Gastroesophageal sphincter (tissue), 4 donors: ENCODE measurements at regions not wholly inside any gene's neighbourhood (a gene's known extent, or its start where the extent isn't known, plus 50 kb on each side); places are given as distances from the start of the nearest gene placed in this dataset.

Experiments used
- ATAC-seq: fragments of 150-250 bp; one replicate; pipeline ENCODE4 v1.9.1; 2016; ENCODE audit warnings: mild to moderate bottlenecking, moderate library complexity
- H3K27ac ChIP-seq, 4 donors: fragments of 200-600 bp; sonication (generic) in 3 of 4; 1 replicate in 3 of 4; 2 replicates in 1 of 4; pipeline ENCODE4 v1.5.1; 2016 to 2019
- H3K27me3 ChIP-seq: fragments of 200-600 bp; sonication (generic); one replicate; pipeline ENCODE4 v1.5.1; 2019
- H3K36me3 ChIP-seq, 2 donors: fragments of 200-600 bp; sonication (generic); one replicate each; pipeline ENCODE4 v1.5.1; 2019; ENCODE audit warnings: control low read depth in 1 of 2
- H3K4me1 ChIP-seq, 3 donors: fragments of 200-600 bp; sonication (generic); 1 replicate in 2 of 3; 2 replicates in 1 of 3; pipeline ENCODE4 v1.5.1; 2016 to 2019; ENCODE audit warnings: control low read depth in 2 of 3
- H3K4me3 ChIP-seq, 2 donors: fragments of 200-600 bp; sonication (generic); one replicate each; pipeline ENCODE4 v1.5.1; 2019; ENCODE audit warnings: mild to moderate bottlenecking in 1 of 2, moderate library complexity in 1 of 2
- H3K9me3 ChIP-seq, 3 donors: fragments of 200-600 bp; sonication (generic); one replicate each; pipeline ENCODE4 v1.5.1; 2017 to 2019; ENCODE audit warnings: control low read depth in 2 of 3
- EP300 ChIP-seq: sonication (generic); formaldehyde crosslinking; IDR thresholded peaks from one replicate; pipeline ENCODE4 v1.6.1; 2017; ENCODE audit warnings: antibody characterized with exemption, mild to moderate bottlenecking
- POLR2A ChIP-seq, 2 donors: fragments of 450-650 bp; IDR thresholded peaks; one replicate each; pipeline ENCODE4 v1.6.1; 2017; ENCODE audit warnings: antibody characterized with exemption in 2 of 2, mild to moderate bottlenecking in 2 of 2, moderate library complexity in 1 of 2
- POLR2AphosphoS5 ChIP-seq: sonication (generic); formaldehyde crosslinking; IDR thresholded peaks from one replicate; pipeline ENCODE4 v1.6.1; 2017; ENCODE audit warnings: antibody characterized with exemption
- whole genome bisulfite sequencing, 2 donors: methylation state at CpG; one replicate each; pipeline ENCODE4 v1.1.5; 2018; ENCODE audit warnings: low coverage in 1 of 2; 5-methylcytosine and 5-hydroxymethylcytosine counted together
- TF ChIP-seq, protein P1 (sequence below), 4 experiments: fragments of 200-600 bp in 2 of 4; fragments of 450-650 bp in 2 of 4; sonication (generic) in 1 of 4; IDR thresholded peaks; one replicate each; pipeline ENCODE4 v1.5.1; 2017 to 2019; ENCODE audit warnings: antibody characterized with exemption in 4 of 4, mild to moderate bottlenecking in 2 of 4, moderate library complexity in 2 of 4

DNA sequence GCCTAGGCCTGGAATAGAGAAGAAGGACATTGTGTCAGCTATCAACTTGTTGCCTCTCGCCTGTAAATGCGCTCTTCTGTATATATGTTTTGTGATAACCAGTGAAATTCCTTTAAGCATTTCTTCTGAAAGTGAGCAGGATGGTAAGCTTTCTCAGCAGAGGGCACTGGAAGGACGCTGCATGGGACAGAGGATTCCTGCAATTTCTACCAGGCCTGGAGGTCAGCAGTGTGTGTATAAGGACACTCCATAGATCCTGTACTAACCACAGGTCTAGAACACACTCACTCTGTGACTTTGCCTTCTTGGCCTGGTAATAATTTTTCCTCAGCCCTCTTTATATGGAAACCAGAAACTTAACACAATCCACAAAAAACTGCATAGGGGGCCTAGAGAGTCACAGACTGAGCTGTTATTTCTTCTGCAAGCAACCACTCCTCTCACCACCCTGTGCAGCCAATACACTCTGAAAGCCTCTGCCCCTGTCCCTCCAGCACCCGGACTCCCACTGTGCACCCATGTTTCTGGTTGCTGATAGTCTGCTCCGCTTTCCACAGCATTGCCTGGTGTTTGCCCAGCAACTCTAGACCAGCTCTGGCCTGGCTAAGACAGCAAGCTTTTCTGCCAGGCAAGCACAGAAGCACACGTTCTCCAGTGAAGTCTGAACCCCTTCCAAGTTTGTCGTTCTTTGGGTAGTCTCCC, 94.0 kb upstream of the RMST start:
- Histone ChIP-seq H3K4me1 (no peaks in the 10 kb centered on the region), H3K9me3 (no peaks in the 10 kb centered on the region), H3K27me3 (no peaks in the 10 kb centered on the region), H3K4me3 (no peak overlapping the region), H3K36me3 (no peaks in the 10 kb centered on the region), H3K27ac (no peak overlapping the region)
- ATAC-seq: no peak
- WGBS, 2 donors: 69 to 85% methylated on average over 6 to 7 of the region's 7 CpGs
- TF ChIP-seq POLR2A (IDR thresholded peaks at IDR 0.05): no peak
- TF ChIP-seq POLR2AphosphoS5: no peak
- TF ChIP-seq, protein P1, sequence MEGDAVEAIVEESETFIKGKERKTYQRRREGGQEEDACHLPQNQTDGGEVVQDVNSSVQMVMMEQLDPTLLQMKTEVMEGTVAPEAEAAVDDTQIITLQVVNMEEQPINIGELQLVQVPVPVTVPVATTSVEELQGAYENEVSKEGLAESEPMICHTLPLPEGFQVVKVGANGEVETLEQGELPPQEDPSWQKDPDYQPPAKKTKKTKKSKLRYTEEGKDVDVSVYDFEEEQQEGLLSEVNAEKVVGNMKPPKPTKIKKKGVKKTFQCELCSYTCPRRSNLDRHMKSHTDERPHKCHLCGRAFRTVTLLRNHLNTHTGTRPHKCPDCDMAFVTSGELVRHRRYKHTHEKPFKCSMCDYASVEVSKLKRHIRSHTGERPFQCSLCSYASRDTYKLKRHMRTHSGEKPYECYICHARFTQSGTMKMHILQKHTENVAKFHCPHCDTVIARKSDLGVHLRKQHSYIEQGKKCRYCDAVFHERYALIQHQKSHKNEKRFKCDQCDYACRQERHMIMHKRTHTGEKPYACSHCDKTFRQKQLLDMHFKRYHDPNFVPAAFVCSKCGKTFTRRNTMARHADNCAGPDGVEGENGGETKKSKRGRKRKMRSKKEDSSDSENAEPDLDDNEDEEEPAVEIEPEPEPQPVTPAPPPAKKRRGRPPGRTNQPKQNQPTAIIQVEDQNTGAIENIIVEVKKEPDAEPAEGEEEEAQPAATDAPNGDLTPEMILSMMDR (IDR thresholded peaks at IDR 0.05): no peak
- no peak for TF ChIP-seq EP300

- H3K4me1 ChIP-seq: no peaks in the 10 kb centered on the region
- H3K36me3 ChIP-seq: no peaks in the 10 kb centered on the region
- H3K27me3 ChIP-seq: no peaks in the 10 kb centered on the region
- 36 to 62% methylated on average over 2 of the region's 2 CpGs for WGBS, 2 donors
- TF ChIP-seq EP300: no peak
- no peak overlapping the region for H3K4me3 ChIP-seq
- ATAC-seq: no peak
- H3K27ac ChIP-seq: no peak overlapping the region
- H3K9me3 ChIP-seq: no peaks in the 10 kb centered on the region
Observed at GRCh38 chr12:97375310-97375709, 87.3 kb upstream of the RMST start.

DNA sequence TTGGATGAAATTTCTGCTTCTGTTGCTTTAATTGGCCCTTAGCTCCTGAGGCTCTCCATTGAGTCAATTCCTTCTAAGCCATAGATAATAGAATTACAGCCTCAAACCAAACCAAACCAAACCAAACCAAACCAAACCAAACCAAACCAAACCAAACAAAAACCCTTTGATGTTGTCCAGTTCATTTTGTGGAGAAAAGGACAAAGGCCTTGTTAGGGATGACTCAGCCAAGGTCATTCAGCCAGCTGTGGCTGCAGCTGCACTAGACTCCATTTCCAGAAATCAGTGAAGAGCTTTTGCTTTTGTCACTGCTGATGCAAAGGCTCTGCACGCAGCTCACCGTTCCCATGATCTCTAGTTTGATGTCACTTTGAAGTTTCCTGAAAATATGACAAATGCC, 82.2 kb upstream of the RMST start:
- 78 to 79% methylated on average over 2 of the region's 2 CpGs for WGBS, 2 donors
- H3K9me3 ChIP-seq: peaks cover 0 to 7% (median 0%) of the 10 kb centered on the region in 3 donors
- ATAC-seq: no peak

DNA sequence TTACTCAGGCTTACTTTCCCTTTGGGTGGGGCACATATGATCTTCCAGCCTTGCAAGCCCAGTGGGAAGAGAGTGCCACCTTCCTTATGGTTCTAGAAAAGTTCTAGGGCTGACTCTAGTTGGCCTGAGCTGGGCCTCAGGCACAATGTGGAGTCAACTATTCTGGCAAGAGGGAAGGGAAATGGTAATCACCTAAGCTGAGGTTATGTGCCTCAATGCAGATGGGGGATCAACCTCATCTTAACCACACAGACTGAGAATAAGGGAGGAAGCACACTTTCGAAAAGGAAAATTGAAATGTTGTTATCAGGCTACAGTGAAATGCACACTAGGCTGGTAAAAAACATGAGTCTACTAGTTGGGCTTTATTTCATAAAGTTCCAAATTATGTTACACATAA, 77.5 kb upstream of the RMST start:
- H3K4me1 ChIP-seq: no peaks in the 10 kb centered on the region
- no peaks in the 10 kb centered on the region for H3K36me3 ChIP-seq
- no peaks in the 10 kb centered on the region for H3K27me3 ChIP-seq
- H3K4me3 ChIP-seq: no peak overlapping the region
- 88 to 100% methylated on average over 1 of the region's 1 CpG for WGBS, 2 donors
- ATAC-seq: no peak
- H3K27ac ChIP-seq: no peak overlapping the region
- H3K9me3 ChIP-seq: peaks cover 0 to 7% (median 0%) of the 10 kb centered on the region in 3 donors
- TF ChIP-seq, protein P1 (IDR thresholded peaks at IDR 0.05): no peak
- TF ChIP-seq POLR2AphosphoS5 (no peak), EP300 (no peak), POLR2A (IDR thresholded peaks at IDR 0.05) (no peak)

More for the DNA sequence above, 82.2 kb upstream of the RMST start:
- no peak overlapping the region for H3K4me3 ChIP-seq
- no peaks in the 10 kb centered on the region for H3K4me1 ChIP-seq
- TF ChIP-seq, protein P1 (IDR thresholded peaks at IDR 0.05): no peak
- no peak for TF ChIP-seq POLR2AphosphoS5
- no peak overlapping the region for H3K27ac ChIP-seq
- no peaks in the 10 kb centered on the region for H3K36me3 ChIP-seq
- H3K27me3 ChIP-seq: no peaks in the 10 kb centered on the region

- ATAC-seq: no peak
- WGBS, 2 donors: 67% methylated on average over 2 of the region's 5 CpGs; no CpG with 5 or more reads in 1 of the 2 donors
Observed at GRCh38 chr12:97386133-97386581, 76.4 kb upstream of the RMST start.

More at GRCh38 chr12:97386133-97386581, 76.4 kb upstream of the RMST start:
- TF ChIP-seq EP300 (no peak), POLR2A (IDR thresholded peaks at IDR 0.05) (no peak), POLR2AphosphoS5 (no peak)
- TF ChIP-seq, protein P1 (IDR thresholded peaks at IDR 0.05): no peak
- Histone ChIP-seq H3K9me3 (peaks cover 0 to 7% (median 0%) of the 10 kb centered on the region in 3 donors), H3K4me1 (no peaks in the 10 kb centered on the region), H3K27me3 (no peaks in the 10 kb centered on the region), H3K27ac (no peak overlapping the region), H3K4me3 (no peak overlapping the region), H3K36me3 (no peaks in the 10 kb centered on the region)
